Activated naive CD4-positive, alpha-beta T cell treated with anti-CD3 and anti-CD28 coated beads, Interleukin-2, amount 10 ng/mL, durations not matched to agents 7 days and 5 days (primary cell): ENCODE measurements at regions not wholly inside any gene's neighbourhood (a gene's known extent, or its start where the extent isn't known, plus 50 kb on each side); places are given as distances from the start of the nearest gene placed in this dataset.
"Not testable (repeated sequence)": the region's sequence is repeated elsewhere in the genome, so short reads cannot be mapped to it uniquely, and the experiment has no call there.

Source experiments
- CTCF ChIA-PET: fragments of 350-600 bp; sonication (Branson Sonifier 250); formaldehyde crosslinking; loops from one replicate; lab custom pipeline; 2021; ENCODE audit warnings: antibody characterized with exemption; lab: Charles Lee
- DNase-seq: peaks from one replicate; pipeline ENCODE4 v3.0.0-alpha.2; 2020
- H3K27ac Mint-ChIP-seq: one replicate; pipeline ENCODE4 v1.8.0; 2021; ENCODE audit warnings: mild to moderate bottlenecking, moderate library complexity, mixed read lengths
- H3K27me3 Mint-ChIP-seq: one replicate; pipeline ENCODE4 v1.8.0; 2021; ENCODE audit warnings: mild to moderate bottlenecking, mixed read lengths
- H3K36me3 Mint-ChIP-seq: one replicate; pipeline ENCODE4 v1.8.0; 2021; ENCODE audit warnings: mixed read lengths
- H3K4me1 Mint-ChIP-seq: one replicate; pipeline ENCODE4 v1.8.0; 2021; ENCODE audit warnings: mixed read lengths
- H3K4me3 Mint-ChIP-seq: one replicate; pipeline ENCODE4 v1.8.0; 2021; ENCODE audit warnings: mild to moderate bottlenecking, moderate library complexity, mixed read lengths
- H3K9me3 Mint-ChIP-seq: one replicate; pipeline ENCODE4 v1.8.0; 2021; ENCODE audit warnings: mixed read lengths

DNA sequence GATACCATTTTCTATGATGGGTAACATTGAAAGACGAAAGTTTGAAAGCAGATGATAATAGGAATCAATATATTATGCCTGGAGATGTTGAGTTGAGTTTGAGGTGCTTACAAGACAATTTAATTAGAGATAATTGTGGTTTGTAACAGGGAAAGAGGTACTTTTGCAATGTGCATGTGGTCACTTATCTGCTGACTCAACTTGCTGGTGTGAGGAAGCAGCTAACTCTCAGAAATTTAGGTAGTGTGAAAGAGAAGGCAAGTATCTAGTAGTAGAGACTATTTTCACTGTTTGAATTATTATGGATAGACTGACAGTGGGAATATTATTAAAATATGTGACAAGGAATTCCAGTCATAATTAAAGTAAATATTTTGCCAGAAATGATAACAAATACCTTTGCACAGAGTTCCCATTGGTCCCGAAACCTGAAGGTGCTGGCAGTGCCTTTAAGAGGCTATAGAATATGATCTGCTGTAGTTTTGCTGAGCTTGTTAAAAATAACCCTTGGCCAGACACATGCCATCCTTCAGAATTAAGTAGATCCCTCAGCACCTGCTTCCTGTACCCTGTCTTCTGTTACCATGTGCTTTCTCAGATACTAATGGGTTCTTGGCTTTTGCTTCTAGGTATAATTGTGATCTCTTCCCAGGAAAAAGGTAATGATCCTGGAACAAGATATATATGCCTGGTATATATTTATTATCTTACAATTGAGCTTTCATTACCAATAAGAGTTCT, 315.9 kb downstream of the BCHE start:
- CTCF ChIA-PET: no interaction called here
- no peak overlapping the region for H3K27ac Mint-ChIP-seq
- peaks cover 4% of the 10 kb centered on the region for H3K9me3 Mint-ChIP-seq
- H3K36me3 Mint-ChIP-seq: no peaks in the 10 kb centered on the region
- no peaks in the 10 kb centered on the region for H3K4me1 Mint-ChIP-seq
- H3K27me3 Mint-ChIP-seq: no peaks in the 10 kb centered on the region
- no peak for DNase-seq
- H3K4me3 Mint-ChIP-seq: no peak overlapping the region

DNA sequence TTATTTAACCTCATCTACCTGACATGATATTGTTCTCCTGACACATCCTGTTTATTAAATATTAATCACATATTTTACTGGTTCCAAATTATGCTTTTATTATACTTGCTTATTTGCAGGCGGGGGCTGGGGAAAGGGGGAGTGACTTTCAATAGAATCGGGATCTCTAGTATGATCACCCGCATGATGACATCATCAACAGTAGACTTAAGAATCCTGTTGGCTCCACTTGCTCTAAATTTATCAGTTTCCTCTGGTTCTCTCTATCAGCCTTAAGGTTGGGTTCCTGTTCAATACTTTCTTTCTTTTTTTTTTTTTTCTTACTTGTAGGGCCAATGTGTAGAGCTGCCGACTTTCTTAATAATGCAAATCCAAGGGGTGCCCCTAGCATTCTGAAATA, 317.5 kb downstream of the BCHE start:
- H3K27ac Mint-ChIP-seq: no peak overlapping the region
- no peak overlapping the region for H3K4me3 Mint-ChIP-seq
- CTCF ChIA-PET: no interaction called here
- H3K27me3 Mint-ChIP-seq: no peaks in the 10 kb centered on the region
- no peaks in the 10 kb centered on the region for H3K4me1 Mint-ChIP-seq
- H3K9me3 Mint-ChIP-seq: peaks cover 8% of the 10 kb centered on the region
- DNase-seq: no peak
- no peaks in the 10 kb centered on the region for H3K36me3 Mint-ChIP-seq

DNA sequence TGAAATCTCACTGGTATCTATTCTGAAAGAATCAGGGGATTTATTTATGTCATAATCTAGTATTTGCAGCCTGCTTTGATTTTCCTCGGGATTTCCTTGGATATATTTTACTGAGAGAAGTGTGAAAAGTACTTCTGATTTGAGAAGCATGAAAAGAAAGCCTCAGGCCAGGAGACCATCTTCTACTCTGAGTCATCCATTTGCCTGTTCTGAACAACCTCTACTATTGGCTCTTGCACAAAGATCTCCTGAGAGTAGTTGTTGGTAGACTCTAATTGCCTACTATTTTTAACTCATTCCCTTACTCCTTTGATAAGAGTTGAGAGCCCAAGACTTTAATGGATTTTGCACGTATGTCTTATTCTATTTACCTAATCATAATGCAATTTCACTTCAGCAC, 318.9 kb downstream of the BCHE start:
- H3K27me3 Mint-ChIP-seq: no peaks in the 10 kb centered on the region
- DNase-seq: no peak
- no peak overlapping the region for H3K27ac Mint-ChIP-seq
- H3K36me3 Mint-ChIP-seq: no peaks in the 10 kb centered on the region
- H3K9me3 Mint-ChIP-seq: peaks cover 8% of the 10 kb centered on the region
- H3K4me3 Mint-ChIP-seq: no peak overlapping the region
- CTCF ChIA-PET: no interaction called here
- no peaks in the 10 kb centered on the region for H3K4me1 Mint-ChIP-seq

DNA sequence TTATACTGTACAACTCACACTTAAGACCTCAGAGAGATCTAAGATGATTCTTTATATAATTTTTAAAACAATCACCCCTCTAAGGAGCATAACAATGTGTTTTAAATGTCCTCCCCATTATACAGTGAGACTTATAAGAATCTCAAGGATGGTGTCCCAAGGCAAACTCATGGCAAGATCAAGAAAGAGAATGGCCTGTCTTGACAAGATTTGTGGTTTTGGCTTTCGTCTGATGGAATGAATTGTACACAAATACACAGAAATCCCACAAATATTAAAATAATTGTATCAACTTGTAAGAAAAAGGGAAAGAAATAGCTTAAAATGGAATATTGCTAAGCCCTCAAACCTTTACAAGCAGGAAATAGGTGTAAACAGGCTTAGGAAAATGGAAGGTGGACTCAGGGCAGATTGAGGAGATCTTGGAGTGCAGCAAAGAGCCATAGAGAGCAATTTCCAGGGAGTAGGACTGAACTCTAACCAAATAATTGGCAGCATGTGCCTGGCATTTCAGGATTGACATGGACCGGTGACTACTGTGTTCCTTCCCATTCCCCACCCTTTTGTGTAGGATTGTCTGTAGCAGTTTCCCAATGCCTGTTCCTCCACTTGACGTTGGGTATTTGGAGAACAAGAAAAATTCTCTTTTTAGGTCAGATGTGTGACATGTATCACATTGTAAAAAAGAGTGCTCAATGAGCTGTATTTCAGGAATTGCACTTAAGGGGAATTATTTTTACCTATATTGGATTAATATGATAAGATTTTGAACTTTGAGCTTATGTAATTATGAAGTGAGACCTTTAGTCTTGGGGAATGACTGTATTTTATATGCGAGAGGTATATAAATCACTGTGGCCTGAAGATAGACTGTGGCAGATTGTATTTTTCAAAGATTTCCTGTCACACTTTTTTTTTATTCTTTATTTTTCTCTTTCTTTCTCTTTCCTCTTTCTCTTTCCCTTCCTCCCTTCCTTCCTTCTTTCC, 317.8 kb upstream of the SLITRK3 start:
- CTCF ChIA-PET: no interaction called here

DNA sequence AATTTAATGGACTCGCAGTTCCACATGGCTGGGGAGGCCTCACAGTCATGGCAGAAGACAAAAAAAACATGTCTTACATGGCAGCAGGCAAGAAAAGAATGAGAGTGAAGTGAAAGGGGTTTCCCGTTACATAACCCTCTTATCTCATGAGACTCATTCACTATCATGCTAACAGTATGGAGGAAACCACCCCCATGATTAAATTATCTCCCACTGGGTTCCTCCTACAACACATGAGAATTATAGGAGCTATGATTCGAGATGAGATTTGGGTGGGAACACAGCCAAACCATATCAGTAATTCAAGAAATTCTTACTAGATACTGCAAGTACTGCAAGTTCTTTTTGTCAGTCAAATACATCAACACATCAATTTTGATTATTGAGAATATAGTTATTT, 311.4 kb upstream of the SLITRK3 start:
- Mint-ChIP-seq H3K36me3 (no peaks in the 10 kb centered on the region), H3K27me3 (no peaks in the 10 kb centered on the region), H3K4me3 (no peak overlapping the region), H3K4me1 (no peaks in the 10 kb centered on the region), H3K27ac (no peak overlapping the region), H3K9me3 (peaks cover 13% of the 10 kb centered on the region)
- CTCF ChIA-PET: no interaction called here
- DNase-seq: no peak

More for the DNA sequence above, 317.8 kb upstream of the SLITRK3 start:
- Mint-ChIP-seq H3K27ac (no peak overlapping the region), H3K9me3 (peaks cover 8% of the 10 kb centered on the region), H3K36me3 (no peaks in the 10 kb centered on the region), H3K4me3 (no peak overlapping the region), H3K27me3 (no peaks in the 10 kb centered on the region), H3K4me1 (no peaks in the 10 kb centered on the region)
- DNase-seq: no peak

DNA sequence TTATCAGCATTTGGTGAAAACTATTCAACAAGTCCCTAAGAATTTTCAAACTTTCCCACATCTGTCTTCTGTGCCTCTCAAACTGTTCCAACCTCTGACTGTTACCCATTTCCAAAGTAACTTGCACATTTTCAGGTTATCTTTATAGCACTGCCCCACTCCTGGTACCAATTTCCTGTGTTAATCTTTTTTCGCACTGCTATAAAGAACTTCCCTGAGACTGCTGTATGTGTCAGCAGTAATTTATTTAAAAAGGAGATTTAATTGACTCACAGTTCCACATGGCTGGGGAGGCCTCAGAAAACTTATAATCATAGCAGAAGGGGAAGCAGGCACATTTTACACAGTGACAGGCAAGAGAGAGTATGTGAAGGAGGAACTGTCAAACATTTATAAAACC, 310.9 kb upstream of the SLITRK3 start:
- Mint-ChIP-seq H3K27me3 (no peaks in the 10 kb centered on the region), H3K36me3 (no peaks in the 10 kb centered on the region), H3K9me3 (peaks cover 13% of the 10 kb centered on the region), H3K4me1 (no peaks in the 10 kb centered on the region), H3K27ac (no peak overlapping the region), H3K4me3 (no peak overlapping the region)
- CTCF ChIA-PET: no interaction called here
- DNase-seq: no peak

DNA sequence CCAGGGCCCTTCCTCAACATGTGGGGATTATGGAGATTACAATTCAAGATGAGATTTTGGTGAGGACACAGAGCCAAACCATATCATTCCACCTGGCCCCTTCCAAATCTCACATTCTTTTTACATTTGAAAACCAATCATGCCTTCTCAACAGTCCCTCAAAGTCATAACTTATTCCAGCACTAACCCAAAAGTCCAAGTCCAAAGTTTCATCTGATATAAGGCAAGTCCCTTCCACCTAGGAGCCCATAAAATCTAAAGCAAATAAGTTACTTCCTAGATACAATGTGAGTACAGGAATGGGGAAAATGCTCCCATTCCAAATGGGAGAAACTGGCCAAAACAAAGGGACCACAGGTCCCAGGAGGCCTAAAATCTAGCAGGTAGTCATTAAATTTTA, 309.5 kb upstream of the SLITRK3 start:
- no peak for DNase-seq
- Mint-ChIP-seq H3K4me3 (no peak overlapping the region), H3K4me1 (no peaks in the 10 kb centered on the region), H3K27ac (no peak overlapping the region), H3K9me3 (peaks cover 11% of the 10 kb centered on the region), H3K27me3 (no peaks in the 10 kb centered on the region), H3K36me3 (no peaks in the 10 kb centered on the region)
- CTCF ChIA-PET: no interaction called here

DNA sequence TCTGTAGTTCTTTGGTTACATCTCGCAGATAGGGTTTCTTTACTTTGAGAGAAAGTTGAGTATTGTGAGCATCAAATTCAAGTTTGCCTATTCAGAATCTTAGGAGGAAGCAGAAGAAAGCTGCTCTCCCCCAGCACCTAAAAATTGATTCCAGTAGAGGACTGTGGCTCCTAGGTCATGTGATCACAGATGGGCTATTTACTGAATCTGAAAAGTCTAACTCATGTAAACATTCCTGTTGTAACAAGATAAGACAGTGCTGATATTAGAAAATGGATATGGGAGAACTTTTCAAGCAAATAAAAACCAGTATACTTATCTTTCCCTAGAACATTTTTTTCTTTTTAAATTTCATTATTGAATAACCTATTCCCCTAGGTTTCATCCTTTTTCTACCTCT, 308.4 kb upstream of the SLITRK3 start:
- Mint-ChIP-seq H3K4me1 (no peaks in the 10 kb centered on the region), H3K27me3 (no peaks in the 10 kb centered on the region), H3K36me3 (no peaks in the 10 kb centered on the region), H3K4me3 (no peak overlapping the region), H3K9me3 (peaks cover 11% of the 10 kb centered on the region), H3K27ac (no peak overlapping the region)
- CTCF ChIA-PET: no interaction called here
- DNase-seq: no peak

DNA sequence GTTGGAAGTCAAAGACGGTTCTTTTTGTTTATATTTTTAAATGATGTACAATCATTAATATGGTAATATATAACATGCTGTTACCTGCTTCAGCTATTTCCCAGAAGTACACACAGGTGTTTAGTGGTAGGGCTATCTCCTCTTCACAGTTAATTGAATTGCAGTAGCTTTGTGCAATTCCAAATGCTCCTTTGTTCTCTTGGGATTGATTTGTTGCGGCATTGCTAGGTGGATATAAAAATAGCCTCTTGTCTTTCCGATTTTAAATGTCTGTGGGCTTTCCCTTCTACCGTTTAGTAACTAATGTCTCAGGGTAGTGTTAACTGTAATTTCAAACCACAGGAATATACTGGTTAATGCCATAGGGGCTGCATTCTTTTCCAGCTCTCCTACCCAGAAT, 307.6 kb upstream of the SLITRK3 start:
- Mint-ChIP-seq H3K27ac (no peak overlapping the region), H3K9me3 (peaks cover 11% of the 10 kb centered on the region), H3K4me1 (no peaks in the 10 kb centered on the region), H3K36me3 (no peaks in the 10 kb centered on the region), H3K27me3 (no peaks in the 10 kb centered on the region), H3K4me3 (no peak overlapping the region)
- CTCF ChIA-PET: no interaction called here
- DNase-seq: no peak

DNA sequence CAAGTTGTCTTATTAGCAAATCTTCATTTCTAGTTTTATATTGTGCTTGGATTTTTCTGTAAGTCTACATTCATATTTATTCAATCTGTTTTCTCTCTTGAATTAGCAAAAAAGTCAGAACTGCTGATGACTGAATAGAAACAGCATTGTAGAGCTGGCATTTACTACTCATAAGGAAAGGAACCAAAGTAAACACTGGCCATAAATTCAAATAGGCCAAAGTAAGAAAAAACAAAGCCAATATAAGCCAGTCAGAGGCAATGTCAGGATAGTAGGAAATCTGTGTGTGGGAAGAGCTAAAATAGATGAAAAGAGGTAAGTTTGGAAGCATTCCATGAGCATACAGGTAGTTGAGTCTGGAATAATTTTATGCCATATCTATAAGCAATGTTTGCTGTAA, 307.2 kb upstream of the SLITRK3 start:
- H3K9me3 Mint-ChIP-seq: peaks cover 11% of the 10 kb centered on the region
- CTCF ChIA-PET: no interaction called here

DNA sequence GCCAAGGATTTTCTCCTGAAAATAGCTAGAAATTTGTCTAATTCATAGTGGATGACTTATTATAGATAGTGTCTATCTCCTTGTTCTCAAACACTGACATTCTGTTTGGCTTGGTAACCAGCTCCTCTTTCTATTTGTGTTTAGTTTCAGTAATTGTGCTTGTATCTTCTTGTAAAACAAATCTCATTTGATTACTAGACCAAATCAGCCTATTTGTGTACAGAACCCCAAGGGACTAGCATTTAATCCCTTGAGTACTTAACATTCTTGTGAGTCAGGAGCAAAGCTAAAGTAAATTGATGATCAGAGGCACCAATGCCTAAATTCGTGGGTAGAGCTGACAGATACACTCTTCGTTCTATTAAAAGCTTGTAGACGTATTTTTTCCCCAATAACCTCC, 306.5 kb upstream of the SLITRK3 start:
- no peak overlapping the region for H3K4me3 Mint-ChIP-seq
- DNase-seq: no peak
- H3K27ac Mint-ChIP-seq: no peak overlapping the region
- H3K36me3 Mint-ChIP-seq: no peaks in the 10 kb centered on the region
- peaks cover 11% of the 10 kb centered on the region for H3K9me3 Mint-ChIP-seq
- CTCF ChIA-PET: no interaction called here
- no peaks in the 10 kb centered on the region for H3K4me1 Mint-ChIP-seq
- no peaks in the 10 kb centered on the region for H3K27me3 Mint-ChIP-seq

More for the DNA sequence above, 307.2 kb upstream of the SLITRK3 start:
- no peak for DNase-seq
- no peaks in the 10 kb centered on the region for H3K27me3 Mint-ChIP-seq
- H3K36me3 Mint-ChIP-seq: no peaks in the 10 kb centered on the region
- no peak overlapping the region for H3K4me3 Mint-ChIP-seq
- no peak overlapping the region for H3K27ac Mint-ChIP-seq
- no peaks in the 10 kb centered on the region for H3K4me1 Mint-ChIP-seq

DNA sequence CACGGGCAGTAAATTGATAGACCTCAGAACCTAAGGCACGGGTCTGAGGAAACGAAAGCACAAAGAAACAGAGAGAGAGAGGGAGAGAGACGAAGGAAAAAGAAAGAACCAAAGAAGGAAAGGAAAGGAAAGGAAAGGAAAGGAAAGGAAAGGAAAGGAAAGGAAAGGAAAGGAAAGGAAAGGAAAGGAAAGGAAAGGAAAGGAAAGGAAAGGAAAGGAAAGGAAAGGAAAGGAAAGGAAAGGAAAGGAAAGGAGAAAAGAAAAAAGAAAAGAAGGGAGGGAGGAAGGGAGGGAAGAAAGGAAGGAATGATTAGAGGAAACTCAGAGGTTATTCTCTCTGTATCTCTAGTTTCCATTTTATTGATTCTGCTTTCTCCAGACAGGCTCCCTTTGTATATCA, 302.6 kb upstream of the SLITRK3 start:
- CTCF ChIA-PET, H3K4me1 Mint-ChIP-seq, H3K4me3 Mint-ChIP-seq, H3K9me3 Mint-ChIP-seq, DNase-seq, H3K36me3 Mint-ChIP-seq, H3K27me3 Mint-ChIP-seq, H3K27ac Mint-ChIP-seq: not testable (repeated sequence)

DNA sequence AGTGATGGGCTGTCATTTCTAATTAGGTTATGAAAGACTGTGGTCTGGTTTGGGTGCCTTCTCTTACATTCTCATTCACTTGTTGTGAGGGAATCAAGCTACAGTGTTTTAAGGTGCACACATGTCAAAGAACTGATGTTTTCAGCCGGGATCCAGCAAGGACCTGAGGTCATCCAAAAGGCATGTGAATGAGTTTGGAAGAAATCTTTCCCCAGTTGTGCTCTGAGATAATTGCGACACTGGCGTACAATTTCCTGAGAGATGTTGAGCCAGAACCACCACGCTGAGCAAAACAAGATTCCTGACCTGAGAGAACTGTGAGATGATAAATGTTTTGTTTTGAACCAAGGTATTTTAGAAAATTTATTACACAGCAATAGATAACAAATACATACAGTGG, 295.3 kb upstream of the SLITRK3 start:
- no peaks in the 10 kb centered on the region for H3K36me3 Mint-ChIP-seq
- H3K4me1 Mint-ChIP-seq: no peaks in the 10 kb centered on the region
- no peak overlapping the region for H3K27ac Mint-ChIP-seq
- no peaks in the 10 kb centered on the region for H3K27me3 Mint-ChIP-seq
- no peak for DNase-seq
- peaks cover 5% of the 10 kb centered on the region for H3K9me3 Mint-ChIP-seq
- no peak overlapping the region for H3K4me3 Mint-ChIP-seq
- CTCF ChIA-PET: no interaction called here

DNA sequence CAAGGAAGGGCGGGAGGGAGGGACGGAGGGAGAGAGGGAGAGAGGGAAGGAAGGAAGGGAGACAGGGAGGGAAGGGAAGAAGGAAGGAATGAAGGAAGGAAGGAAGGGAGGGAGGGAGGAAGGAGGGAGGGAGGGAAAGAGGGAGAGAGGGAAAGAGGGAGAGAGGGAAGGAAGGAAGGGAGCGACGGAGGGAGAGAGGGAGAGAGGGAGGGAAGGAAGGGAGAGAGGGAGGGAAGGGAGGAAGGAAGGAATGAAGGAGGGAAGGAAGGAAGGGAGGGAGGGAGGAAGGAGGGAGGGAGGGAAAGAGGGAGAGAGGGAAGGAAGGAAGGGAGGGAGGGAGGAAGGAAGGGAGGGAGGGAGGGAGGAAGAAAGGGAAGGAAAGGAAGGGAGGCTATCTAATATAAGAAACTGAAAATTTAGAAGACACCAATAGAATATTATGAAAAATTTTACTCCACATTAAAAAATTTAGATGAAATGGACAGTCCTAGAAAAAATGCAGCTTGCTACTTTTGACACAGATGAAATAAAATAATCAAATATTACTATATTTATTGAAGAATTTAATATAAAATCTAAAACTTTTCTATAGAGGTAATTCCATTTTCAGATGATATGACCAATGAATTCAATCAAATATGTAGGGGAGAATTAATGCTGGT, 280.3 kb upstream of the SLITRK3 start:
- H3K4me3 Mint-ChIP-seq: no peak overlapping the region
- H3K27ac Mint-ChIP-seq: no peak overlapping the region
- CTCF ChIA-PET: no interaction called here
- H3K9me3 Mint-ChIP-seq: peaks cover 10% of the 10 kb centered on the region
- no peaks in the 10 kb centered on the region for H3K27me3 Mint-ChIP-seq
- DNase-seq: no peak
- no peaks in the 10 kb centered on the region for H3K4me1 Mint-ChIP-seq
- no peaks in the 10 kb centered on the region for H3K36me3 Mint-ChIP-seq
